ENCODE measurements at regions not wholly inside any gene's neighbourhood (a gene's known extent, or its start where the extent isn't known, plus 50 kb on each side); places are given as distances from the start of the nearest gene placed in this dataset.

GRCh38 chr2:226585130-226585561 lies 214.5 kb downstream of the IRS1 start (continued):
- TF ChIP-seq ZNF462 (CRISPR knock-in tag; IDR thresholded peaks at IDR 0.05) (no peak), POLR2AphosphoS5 (IDR thresholded peaks at IDR 0.05; ENCODE audit: low read depth) (no peak), JUNB (IDR thresholded peaks at IDR 0.05; ENCODE audit: unreplicated experiment) (no peak), EZH2phosphoT487 (IDR thresholded peaks at IDR 0.05; ENCODE audit: unreplicated experiment) (no peak), REST (IDR thresholded peaks at IDR 0.05; ENCODE audit: unreplicated experiment) (no peak), STAT1 (IDR thresholded peaks at IDR 0.05; ENCODE audit: unreplicated experiment) (no peak), NANOG (IDR thresholded peaks at IDR 0.05; ENCODE audit: borderline replicate concordance) (no peak), CTCF (conservative IDR thresholded peaks at IDR 0.05; ENCODE audit: low read depth in 2 of 2) (no peak), ZNF331 (CRISPR knock-in tag; IDR thresholded peaks at IDR 0.05; ENCODE audit: low read depth) (no peak)
